D341Med (cell line): ENCODE measurements at regions not wholly inside any gene's neighbourhood (a gene's known extent, or its start where the extent isn't known, plus 50 kb on each side); places are given as distances from the start of the nearest gene placed in this dataset.
"Not testable (repeated sequence)": the region's sequence is repeated elsewhere in the genome, so short reads cannot be mapped to it uniquely, and the experiment has no call there.

Source experiments
- DNase-seq: peaks from one replicate; pipeline ENCODE4 v3.0.0; 2012; ENCODE audit warnings: low spot score

GRCh38 chr1:2851918-2852317 is 50.4 kb upstream of the TTC34 start:
- not testable (repeated sequence) for DNase-seq

- no peak for DNase-seq
Observed at GRCh38 chr1:2853711-2854110, 52.2 kb upstream of the TTC34 start.

- no peak for DNase-seq
Observed at GRCh38 chr1:2854151-2854550, 52.7 kb upstream of the TTC34 start.

- no peak for DNase-seq
Observed at GRCh38 chr1:2854611-2855010, 53.1 kb upstream of the TTC34 start.

DNA sequence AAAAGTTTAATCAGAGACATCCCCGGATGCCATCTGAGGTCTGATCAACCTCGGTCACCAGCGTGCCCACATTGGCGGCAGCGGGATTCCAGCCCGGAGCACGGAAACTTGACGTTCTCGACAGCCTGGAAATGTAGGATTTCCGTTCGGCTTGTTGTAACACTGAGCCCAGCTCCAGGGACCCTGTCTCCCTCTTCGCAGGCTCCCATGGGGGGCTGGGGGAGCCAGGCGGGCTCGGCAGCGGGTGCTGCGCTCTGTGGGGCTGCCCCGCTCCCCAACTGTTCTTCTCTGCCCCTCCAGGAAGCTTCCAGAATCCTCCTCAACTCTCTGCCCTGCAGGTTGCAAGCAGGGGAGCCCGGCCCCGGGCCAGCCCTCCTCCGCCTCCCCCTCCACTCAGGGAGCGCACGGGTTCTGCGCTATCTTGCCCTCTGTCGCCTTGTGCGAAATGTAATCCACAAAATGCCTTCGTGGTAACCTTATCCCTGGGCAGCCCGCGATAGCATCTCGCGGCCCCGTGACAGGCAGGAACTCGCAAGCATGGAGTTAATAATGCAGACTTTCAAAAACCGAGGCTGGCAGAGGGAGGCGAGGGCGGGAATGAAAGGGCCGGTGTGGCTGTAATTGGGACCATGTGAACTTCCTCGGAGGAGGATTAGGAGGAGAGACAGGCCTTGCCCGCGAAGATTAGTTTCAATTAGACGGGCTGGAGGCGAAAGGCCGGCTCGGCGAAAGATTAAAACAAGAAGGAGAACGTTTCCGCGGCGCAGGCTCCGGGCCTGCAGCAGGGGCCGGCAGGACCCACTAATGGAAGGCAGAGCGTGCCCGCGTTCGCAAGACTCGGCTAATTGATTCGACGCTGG is 53.9 kb upstream of the TTC34 start:
- no peak for DNase-seq

GRCh38 chr1:2856066-2856390 is 54.5 kb upstream of the TTC34 start:
- no peak for DNase-seq

DNA sequence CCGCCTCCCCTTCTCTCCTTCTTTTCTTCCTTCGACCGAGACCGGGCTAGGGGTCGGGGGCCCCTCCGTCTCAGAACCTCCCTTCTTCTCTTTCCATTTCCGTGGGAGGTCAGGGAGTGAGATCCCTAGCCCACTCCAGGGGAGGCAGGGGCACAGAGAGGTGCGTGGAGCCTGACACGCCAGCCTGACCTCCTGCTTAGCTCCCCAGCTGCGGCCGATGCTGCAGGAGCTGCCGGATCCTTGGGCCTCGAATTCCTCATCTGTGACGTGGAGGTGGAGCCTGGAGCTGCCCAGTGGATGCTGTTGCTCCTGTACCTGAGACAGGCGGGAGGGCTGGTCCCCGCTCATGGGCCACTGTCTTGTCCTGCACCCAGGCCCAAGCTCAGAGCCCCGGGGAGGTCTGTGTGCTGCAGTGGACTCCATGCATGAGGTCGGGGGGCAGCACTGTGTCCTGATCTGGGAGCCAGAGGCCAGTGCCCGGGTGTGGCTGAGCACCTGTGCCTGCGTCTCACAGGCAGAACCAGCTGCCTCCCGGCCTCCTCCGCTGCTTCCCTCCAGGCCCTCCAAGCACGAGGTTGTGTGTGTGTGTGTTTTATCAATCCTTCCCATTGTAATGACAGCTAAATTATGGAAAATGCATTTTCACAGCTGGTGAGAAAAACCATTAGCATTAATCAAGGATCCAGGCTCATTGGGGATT is 55.3 kb upstream of the TTC34 start:
- no peak for DNase-seq

DNA sequence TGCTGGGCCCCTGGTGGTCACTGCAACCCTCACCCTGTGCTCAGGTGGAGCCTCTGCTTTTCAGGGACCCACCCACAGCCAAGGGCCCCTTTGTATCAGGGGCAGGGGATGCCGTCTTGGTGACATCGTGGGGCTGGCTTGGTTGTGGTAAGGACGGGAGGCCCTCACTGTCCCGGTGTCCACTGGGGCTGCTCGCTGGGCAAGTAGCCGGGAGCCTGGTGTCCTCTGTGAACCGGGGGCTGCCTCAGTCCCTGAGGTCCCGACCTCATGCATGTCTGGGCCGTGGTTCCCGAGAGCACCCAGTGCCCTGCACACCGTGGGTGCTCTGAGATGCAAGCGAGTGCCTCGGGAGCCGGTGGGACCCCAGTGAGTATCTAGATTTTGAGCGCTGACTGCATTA is 56.0 kb upstream of the TTC34 start:
- DNase-seq = no peak

- DNase-seq = no peak
Observed at GRCh38 chr1:2858676-2859075, 57.2 kb upstream of the TTC34 start.

DNA sequence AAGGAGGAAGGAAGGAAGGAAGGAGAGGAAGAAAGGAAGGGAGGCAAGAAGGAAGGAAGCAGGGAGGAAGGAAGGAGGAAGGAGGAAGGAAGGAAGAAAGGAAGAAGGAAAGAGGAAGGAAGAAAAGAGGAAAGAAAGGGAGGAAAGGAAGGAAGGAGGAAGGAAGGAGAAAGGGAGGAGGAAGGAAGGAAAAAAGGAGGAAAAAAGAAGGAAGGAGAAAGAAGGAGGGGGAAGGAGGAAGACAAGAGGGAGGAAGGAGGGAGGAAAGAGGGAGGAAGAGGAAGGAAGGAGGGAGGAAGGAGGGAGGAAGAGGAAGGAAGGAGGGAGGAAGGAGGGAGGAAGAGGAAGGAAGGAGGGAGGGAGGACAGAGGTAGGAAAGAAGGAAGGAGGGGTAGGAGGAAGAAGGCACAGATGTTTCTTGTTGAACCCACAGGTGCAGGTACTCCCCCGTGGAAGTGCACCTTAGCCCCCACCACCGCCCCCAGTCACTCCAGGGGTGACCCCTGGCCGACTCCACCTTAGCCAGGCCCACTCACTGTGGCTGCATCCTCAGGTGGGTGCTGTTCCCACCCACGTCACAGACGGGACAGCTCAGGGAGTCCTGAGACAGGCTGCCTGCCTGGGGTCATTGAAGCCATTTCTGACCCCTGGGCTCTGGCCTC is 57.9 kb upstream of the TTC34 start:
- no peak for DNase-seq

DNA sequence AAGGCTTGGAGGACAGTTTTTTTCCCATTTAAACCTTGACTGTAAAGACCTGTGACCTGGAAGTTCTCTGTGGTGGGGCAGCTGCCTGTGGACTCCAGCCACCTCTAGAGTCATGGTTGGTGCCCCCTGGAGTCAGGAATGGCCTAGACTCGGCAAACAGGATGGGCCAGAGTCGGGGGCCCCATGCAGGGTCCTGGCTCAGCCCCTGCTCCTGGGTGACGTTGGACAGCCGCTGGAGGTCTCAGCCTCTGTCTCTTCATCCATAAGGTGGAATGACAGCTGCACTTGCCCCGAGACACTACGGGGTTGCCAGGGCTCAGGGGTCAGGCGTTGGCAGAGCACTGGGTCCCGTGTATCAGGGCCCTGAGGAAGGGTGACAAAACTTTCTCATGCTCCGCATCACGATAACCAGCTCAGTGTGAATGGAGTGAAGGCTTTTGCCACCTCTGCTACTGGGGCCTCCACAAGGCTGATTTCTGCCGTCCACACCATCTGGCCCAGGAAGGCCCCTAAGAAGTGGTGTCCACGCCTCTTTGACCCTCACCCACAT is 58.5 kb upstream of the TTC34 start:
- no peak for DNase-seq

DNA sequence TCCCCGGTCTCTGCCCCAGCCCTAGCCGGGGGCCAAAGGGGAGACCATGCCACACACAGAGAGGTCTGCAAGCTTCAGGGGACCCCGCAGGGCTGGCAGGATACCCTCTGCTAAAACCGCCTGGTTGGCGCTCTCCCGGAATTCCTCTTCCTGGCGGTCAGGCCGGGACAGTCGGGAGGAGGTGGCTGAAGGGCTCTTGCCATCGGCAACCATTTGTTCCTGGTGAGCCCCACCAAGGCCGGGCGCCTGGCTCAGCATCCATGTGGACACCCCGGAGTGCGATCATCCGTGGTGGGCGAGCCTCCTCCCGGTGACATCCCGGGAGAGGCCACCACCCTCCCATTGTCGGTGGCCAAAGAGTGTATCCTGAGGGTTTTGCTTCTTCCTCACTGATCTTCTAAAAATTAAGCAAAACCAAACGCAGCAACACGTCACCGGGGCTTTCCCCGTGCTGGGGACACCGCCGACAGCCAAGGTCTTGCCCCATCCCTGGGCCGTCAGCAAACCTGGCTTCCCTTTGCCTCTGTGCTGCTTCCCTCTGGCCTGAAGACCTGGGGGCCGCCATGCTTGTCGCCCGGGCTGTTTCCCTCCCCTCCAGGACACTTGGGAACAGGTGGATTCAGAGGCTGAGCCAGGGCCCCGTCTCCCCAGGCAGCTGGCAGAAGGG is 59.1 kb upstream of the TTC34 start:
- no peak for DNase-seq

- DNase-seq = no peak
Observed at GRCh38 chr1:2861143-2861987, 59.9 kb upstream of the TTC34 start.

DNA sequence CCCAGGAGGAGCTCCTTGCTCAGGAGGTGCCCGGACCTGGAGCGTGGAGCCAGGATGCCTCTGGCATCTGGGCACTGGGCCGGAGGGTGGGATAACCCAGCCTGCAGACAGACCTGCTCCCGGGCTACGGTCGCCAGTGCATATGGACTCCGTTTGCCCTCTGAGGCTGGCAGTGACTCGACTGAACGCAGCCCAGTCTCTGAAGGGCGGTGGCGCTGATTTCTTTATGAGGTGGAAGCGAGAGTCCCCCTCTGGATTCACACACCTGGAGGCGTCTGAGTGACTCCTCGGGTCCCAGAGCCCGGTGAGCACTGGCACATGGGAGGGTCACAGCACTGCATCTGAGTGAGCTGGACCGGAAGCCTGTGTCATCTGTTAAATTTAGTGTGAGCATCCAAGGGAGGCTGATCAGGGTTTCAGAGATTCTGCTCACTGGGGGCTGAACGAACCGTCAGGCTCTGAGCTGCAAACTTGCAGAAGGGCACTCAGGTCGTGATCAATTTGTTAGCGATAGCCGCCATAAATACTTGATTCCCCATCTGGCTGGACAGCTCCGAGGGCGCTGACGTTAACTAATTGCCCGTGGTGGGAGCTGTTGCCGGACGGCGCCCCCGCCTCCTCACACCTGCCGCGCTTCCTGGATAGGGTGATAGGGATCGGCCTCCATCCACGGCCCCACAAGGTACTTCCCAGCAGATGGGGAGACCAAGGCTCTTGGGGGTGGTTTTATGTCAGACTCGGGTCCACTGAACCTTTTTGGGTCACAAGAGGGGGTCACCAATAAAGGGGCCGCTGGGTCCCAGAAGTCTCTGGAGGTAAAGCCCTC is 60.7 kb upstream of the TTC34 start:
- DNase-seq = no peak

DNA sequence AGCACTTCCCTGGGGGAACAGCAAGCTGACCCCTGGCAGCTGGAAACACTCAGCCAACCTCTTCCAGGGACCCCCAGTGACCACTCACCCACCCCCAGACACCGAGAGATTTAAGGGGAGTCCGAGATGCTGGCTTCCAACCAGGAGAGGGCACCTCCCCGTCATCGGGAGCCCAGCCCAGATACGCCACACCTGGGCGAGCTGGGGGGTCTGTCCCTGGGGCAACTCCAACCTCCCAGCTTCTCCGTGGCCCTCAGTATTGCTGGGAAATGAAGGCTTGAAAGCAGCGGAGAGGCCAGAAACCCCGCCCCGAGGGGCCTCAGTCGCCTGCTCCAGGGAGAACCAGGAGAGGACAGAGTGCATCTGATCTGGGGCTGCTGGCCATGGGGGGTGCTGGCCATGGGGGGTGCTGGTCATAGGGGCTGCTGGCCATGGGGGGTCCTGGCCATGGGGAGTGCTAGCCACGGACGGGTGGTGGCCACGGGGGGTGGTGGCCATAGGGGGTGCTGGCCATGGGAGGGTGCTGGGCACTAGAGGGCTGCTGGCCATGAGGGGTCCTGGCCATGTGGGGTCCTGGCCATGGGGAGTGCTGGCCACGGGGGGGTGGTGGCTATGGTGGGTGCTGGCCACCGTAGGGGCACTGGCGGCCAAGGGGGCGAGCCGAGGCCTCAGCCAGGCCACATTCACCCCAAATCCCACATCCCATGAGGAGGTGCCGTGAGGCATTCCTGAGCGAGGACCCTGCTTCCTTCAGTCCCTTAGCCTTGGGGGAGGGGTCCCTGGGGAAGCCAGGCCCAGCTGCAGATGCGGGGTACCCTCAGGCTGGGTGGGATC is 61.5 kb upstream of the TTC34 start:
- DNase-seq = no peak

DNA sequence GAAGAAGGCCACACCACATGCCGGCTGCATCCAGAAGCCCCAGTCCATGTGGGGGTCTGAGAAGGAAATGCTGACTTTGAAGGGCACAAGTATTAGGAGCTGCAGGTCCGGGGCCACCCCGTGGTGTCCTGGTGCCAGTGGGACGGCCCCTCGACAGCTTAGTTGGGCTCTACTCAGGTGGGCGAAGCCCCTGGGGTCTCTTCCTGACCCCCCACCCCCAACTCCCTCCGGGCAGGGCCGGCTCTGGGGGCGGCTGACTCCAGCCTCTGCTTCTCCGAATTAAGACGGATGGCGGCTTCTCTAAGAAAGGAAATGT is 62.1 kb upstream of the TTC34 start:
- DNase-seq = no peak

DNA sequence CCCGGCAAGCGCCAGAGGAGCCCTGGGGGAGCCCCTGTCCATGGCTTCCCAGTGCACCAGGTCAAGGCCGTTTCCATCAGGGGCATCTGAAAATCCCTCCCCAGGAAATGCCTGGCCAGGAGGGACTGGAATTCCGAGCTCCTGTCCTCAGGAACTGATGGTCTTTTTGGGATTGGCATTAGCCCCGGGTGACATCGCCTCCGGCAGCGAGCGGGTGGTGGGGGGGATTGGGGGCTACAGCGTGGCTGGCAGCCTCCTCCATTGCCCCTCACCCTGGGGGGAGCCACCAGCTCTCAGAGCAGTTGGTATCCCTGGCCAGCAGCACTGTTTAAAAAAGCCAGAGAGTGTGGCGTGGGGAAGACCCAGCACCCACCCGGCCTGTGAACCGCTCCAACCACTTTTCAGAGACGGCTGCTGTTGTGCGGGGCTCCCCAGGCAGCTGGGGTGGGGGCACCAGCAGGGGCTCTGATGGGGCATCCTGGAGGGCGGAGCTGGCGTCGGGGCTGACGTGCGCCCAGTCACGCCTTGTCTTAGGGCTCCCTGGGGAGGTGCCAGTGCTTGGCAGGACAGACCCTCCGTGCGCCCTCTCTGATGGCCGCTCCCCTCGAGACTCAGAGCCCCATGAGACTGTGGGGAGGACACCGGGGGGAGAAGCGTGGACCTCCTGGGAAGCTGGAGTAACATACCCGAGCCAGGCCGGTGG is 62.9 kb upstream of the TTC34 start:
- no peak for DNase-seq

GRCh38 chr1:2865000-2865399 is 63.5 kb upstream of the TTC34 start:
- no peak for DNase-seq
